HepG2 (cell line): ENCODE measurements at regions not wholly inside any gene's neighbourhood (a gene's known extent, or its start where the extent isn't known, plus 50 kb on each side); places are given as distances from the start of the nearest gene placed in this dataset.

Experiments used
- GPN1 ChIP-seq: sonication (generic); formaldehyde crosslinking; IDR thresholded peaks from 2 replicates; pipeline ENCODE4 v1.5.1; 2020; ENCODE audit warnings: missing genetic modification reagents, borderline replicate concordance
- PITX1 ChIP-seq: sonication (generic); formaldehyde crosslinking; IDR thresholded peaks from 2 replicates; pipeline ENCODE4 v1.5.1; 2020; ENCODE audit warnings: mild to moderate bottlenecking, missing genetic modification reagents
- RFXANK ChIP-seq: IDR thresholded peaks from 2 replicates; pipeline ENCODE4 v1.6.1; 2016
- SRSF9 ChIP-seq: fragments of 200-400 bp; formaldehyde crosslinking; IDR thresholded peaks from 2 replicates; pipeline ENCODE4 v1.6.1; 2018; ENCODE audit warnings: borderline replicate concordance, mild to moderate bottlenecking, low read depth, low read length; ENCODE audit not compliant: insufficient read depth, poor library complexity, severe bottlenecking
- SSRP1 ChIP-seq: IDR thresholded peaks from 2 replicates; pipeline ENCODE4 v1.6.1; 2016; ENCODE audit warnings: control low read depth
- ZNF468 ChIP-seq: sonication (generic); formaldehyde crosslinking; IDR thresholded peaks from 2 replicates; pipeline ENCODE4 v1.8.0; 2022; ENCODE audit warnings: mild to moderate bottlenecking, moderate library complexity, missing genetic modification reagents
- ZNF549 ChIP-seq: sonication (generic); formaldehyde crosslinking; IDR thresholded peaks from 2 replicates; pipeline ENCODE4 v1.5.0; 2020; ENCODE audit warnings: missing genetic modification reagents
- ZNF614 ChIP-seq: IDR thresholded peaks from 2 replicates; pipeline ENCODE4 v1.6.1; 2018; ENCODE audit warnings: missing biosample characterization, missing genetic modification reagents, inconsistent platforms, borderline replicate concordance
- TF ChIP-seq, protein P1 (sequence below): sonication (generic); formaldehyde crosslinking; IDR thresholded peaks from 2 replicates; pipeline ENCODE4 v1.4.0; 2020; ENCODE audit warnings: missing genetic modification reagents, mild to moderate bottlenecking, borderline replicate concordance
- TF ChIP-seq, protein P2 (sequence below): sonication (generic); formaldehyde crosslinking; conservative IDR thresholded peaks from 2 replicates; pipeline ENCODE4 v1.4.0; 2020; ENCODE audit warnings: missing genetic modification reagents
- TF ChIP-seq, protein P3 (sequence below): IDR thresholded peaks from 2 replicates; pipeline ENCODE4 v1.6.1; 2016; ENCODE audit warnings: missing compliant biosample characterization, missing genetic modification reagents, borderline replicate concordance

DNA sequence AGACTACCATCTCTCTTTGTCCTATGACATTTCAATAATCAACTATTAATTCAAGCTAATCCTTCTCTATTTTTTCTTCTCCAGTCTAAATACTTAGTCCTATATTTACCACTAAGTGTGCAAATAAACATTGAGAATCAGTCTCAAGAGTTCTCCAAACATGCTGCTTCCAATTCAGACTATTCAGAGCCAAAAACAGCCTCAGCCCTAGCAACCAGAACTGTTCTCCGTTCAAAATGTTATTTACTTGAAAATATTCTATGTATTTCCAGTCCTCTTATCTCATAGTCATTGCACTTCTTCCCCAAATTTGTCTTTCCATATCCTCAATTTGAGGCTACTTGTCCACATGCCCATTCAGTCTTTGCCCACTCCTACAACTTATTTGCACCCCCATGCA, 805.5 kb downstream of the IGSF11 start (continued):
- TF ChIP-seq, protein P1, sequence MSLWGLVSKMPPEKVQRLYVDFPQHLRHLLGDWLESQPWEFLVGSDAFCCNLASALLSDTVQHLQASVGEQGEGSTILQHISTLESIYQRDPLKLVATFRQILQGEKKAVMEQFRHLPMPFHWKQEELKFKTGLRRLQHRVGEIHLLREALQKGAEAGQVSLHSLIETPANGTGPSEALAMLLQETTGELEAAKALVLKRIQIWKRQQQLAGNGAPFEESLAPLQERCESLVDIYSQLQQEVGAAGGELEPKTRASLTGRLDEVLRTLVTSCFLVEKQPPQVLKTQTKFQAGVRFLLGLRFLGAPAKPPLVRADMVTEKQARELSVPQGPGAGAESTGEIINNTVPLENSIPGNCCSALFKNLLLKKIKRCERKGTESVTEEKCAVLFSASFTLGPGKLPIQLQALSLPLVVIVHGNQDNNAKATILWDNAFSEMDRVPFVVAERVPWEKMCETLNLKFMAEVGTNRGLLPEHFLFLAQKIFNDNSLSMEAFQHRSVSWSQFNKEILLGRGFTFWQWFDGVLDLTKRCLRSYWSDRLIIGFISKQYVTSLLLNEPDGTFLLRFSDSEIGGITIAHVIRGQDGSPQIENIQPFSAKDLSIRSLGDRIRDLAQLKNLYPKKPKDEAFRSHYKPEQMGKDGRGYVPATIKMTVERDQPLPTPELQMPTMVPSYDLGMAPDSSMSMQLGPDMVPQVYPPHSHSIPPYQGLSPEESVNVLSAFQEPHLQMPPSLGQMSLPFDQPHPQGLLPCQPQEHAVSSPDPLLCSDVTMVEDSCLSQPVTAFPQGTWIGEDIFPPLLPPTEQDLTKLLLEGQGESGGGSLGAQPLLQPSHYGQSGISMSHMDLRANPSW (CRISPR knock-in tag) = no peak
- no peak for TF ChIP-seq SSRP1 (CRISPR knock-in tag)
- no peak for TF ChIP-seq PITX1 (CRISPR knock-in tag)
- TF ChIP-seq, protein P2, sequence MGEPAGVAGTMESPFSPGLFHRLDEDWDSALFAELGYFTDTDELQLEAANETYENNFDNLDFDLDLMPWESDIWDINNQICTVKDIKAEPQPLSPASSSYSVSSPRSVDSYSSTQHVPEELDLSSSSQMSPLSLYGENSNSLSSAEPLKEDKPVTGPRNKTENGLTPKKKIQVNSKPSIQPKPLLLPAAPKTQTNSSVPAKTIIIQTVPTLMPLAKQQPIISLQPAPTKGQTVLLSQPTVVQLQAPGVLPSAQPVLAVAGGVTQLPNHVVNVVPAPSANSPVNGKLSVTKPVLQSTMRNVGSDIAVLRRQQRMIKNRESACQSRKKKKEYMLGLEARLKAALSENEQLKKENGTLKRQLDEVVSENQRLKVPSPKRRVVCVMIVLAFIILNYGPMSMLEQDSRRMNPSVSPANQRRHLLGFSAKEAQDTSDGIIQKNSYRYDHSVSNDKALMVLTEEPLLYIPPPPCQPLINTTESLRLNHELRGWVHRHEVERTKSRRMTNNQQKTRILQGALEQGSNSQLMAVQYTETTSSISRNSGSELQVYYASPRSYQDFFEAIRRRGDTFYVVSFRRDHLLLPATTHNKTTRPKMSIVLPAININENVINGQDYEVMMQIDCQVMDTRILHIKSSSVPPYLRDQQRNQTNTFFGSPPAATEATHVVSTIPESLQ (CRISPR knock-in tag) = no peak
- no peak for TF ChIP-seq SRSF9
- TF ChIP-seq, protein P3, sequence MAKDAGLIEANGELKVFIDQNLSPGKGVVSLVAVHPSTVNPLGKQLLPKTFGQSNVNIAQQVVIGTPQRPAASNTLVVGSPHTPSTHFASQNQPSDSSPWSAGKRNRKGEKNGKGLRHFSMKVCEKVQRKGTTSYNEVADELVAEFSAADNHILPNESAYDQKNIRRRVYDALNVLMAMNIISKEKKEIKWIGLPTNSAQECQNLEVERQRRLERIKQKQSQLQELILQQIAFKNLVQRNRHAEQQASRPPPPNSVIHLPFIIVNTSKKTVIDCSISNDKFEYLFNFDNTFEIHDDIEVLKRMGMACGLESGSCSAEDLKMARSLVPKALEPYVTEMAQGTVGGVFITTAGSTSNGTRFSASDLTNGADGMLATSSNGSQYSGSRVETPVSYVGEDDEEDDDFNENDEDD (CRISPR knock-in tag) = no peak
- TF ChIP-seq ZNF549 (CRISPR knock-in tag) = no peak
- TF ChIP-seq GPN1 (CRISPR knock-in tag) = no peak
- no peak for TF ChIP-seq ZNF614 (CRISPR knock-in tag)
- no peak for TF ChIP-seq ZNF468 (CRISPR knock-in tag)
- TF ChIP-seq RFXANK = no peak
